CD4-positive, alpha-beta T cell (primary cell): ENCODE measurements at regions not wholly inside any gene's neighbourhood (a gene's known extent, or its start where the extent isn't known, plus 50 kb on each side); places are given as distances from the start of the nearest gene placed in this dataset.
"Not testable (repeated sequence)": the region's sequence is repeated elsewhere in the genome, so short reads cannot be mapped to it uniquely, and the experiment has no call there.

Source experiments
- ATAC-seq: fragments of 200-7000 bp; cut with Tn5 transposase; one replicate; pipeline ENCODE4 v1.10.0; 2022; ENCODE audit warnings: mild to moderate bottlenecking; ENCODE audit not compliant: poor library complexity
- CTCF ChIA-PET: fragments of 350-600 bp; sonication (Branson Sonifier 250); formaldehyde crosslinking; loops from one replicate; lab custom pipeline; 2021; ENCODE audit warnings: antibody characterized with exemption, inconsistent platforms; lab: Charles Lee
- POLR2A ChIA-PET: fragments of 350-600 bp; sonication (Branson Sonifier 250); formaldehyde crosslinking; loops from one replicate; lab custom pipeline; 2021; ENCODE audit warnings: antibody characterized with exemption, inconsistent platforms; lab: Charles Lee
- DNase-seq, 14 experiments: peaks; one replicate each; pipeline ENCODE4 v3.0.0-alpha.2; 2013 to 2020; ENCODE audit warnings: mixed read lengths in 2 of 14
- H3K27ac ChIP-seq, 2 donors: one replicate each; pipeline versions ENCODE4 v1.5.1 to v1.7.0; 2013; ENCODE audit warnings: low read length in 2 of 2, low read depth in 1 of 2, mild to moderate bottlenecking in 1 of 2
- H3K27me3 ChIP-seq, 2 experiments: 1 replicate in 1 of 2; 2 replicates in 1 of 2; pipeline versions ENCODE4 v1.6.1 to v1.7.0; 2013; ENCODE audit warnings: low read length in 2 of 2, control low read depth in 1 of 2, mild to moderate bottlenecking in 1 of 2, moderate library complexity in 1 of 2; ENCODE audit not compliant: insufficient read depth in 2 of 2, control insufficient read depth in 1 of 2
- H3K36me3 ChIP-seq: one replicate; pipeline ENCODE4 v1.6.1; 2013; ENCODE audit warnings: low read length, control low read depth; ENCODE audit not compliant: insufficient read depth
- H3K4me1 ChIP-seq: one replicate; pipeline ENCODE4 v1.6.1; 2013; ENCODE audit warnings: low read length, control low read depth; ENCODE audit not compliant: insufficient read depth
- H3K4me3 ChIP-seq: one replicate; pipeline ENCODE4 v1.5.1; 2013; ENCODE audit warnings: mild to moderate bottlenecking, low read length, moderate library complexity
- H3K9me3 ChIP-seq, 2 experiments: 1 replicate in 1 of 2; 2 replicates in 1 of 2; pipeline versions ENCODE4 v1.6.1 to v1.7.0; 2013; ENCODE audit warnings: low read length in 2 of 2, mild to moderate bottlenecking in 2 of 2, control low read depth in 1 of 2, moderate library complexity in 1 of 2; ENCODE audit not compliant: control insufficient read depth in 1 of 2, insufficient read depth in 1 of 2
- H3K27ac Mint-ChIP-seq: one replicate; pipeline ENCODE4 v1.8.0; 2020; ENCODE audit warnings: mixed read lengths
- H3K27me3 Mint-ChIP-seq: one replicate; pipeline ENCODE4 v1.8.0; 2021; ENCODE audit warnings: mixed read lengths
- H3K36me3 Mint-ChIP-seq: one replicate; pipeline ENCODE4 v1.8.0; 2021; ENCODE audit warnings: low read depth, mixed read lengths
- H3K4me1 Mint-ChIP-seq: one replicate; pipeline ENCODE4 v1.8.0; 2021; ENCODE audit warnings: low read depth, mixed read lengths
- H3K4me3 Mint-ChIP-seq: one replicate; pipeline ENCODE4 v1.8.0; 2020; ENCODE audit warnings: mild to moderate bottlenecking, mixed read lengths
- H3K9me3 Mint-ChIP-seq: one replicate; pipeline ENCODE4 v1.8.0; 2020; ENCODE audit warnings: mixed read lengths
- CTCF ChIP-seq: fragments of 200-600 bp; IDR thresholded peaks from one replicate; pipeline ENCODE4 v1.8.0; 2022; ENCODE audit warnings: antibody characterized with exemption, mild to moderate bottlenecking
- intact Hi-C, 2 experiments: fragments of 100-400 bp; cut with DNase I in 1 of 2; cut with micrococcal nuclease in 1 of 2; formaldehyde crosslinking; loops; one replicate each; pipeline versions ENCODE4 v1.15.1 to v1.9.0; 2023 to 2025; cut with DNase I, micrococcal nuclease

- H3K27me3 Mint-ChIP-seq, result peaks cover 14% of the 10 kb centered on the region
- no peak for TF ChIP-seq CTCF
- no peak overlapping the region for H3K4me3 Mint-ChIP-seq
- intact Hi-C loops, result no loop called here
- H3K4me1 ChIP-seq, result peaks cover 8% of the 10 kb centered on the region
- H3K27me3 ChIP-seq, result peaks cover under 1 to 3% of the 10 kb centered on the region in 2 experiments
- H3K9me3 ChIP-seq, result peaks cover 0 to 6% of the 10 kb centered on the region in 2 experiments
- H3K27ac Mint-ChIP-seq, result no peak overlapping the region
- H3K36me3 ChIP-seq, result no peaks in the 10 kb centered on the region
- no peak overlapping the region for H3K4me3 ChIP-seq
- no peaks in the 10 kb centered on the region for H3K36me3 Mint-ChIP-seq
- ChIA-PET CTCF (no interaction called here), POLR2A (no interaction called here)
- H3K27ac ChIP-seq, result no peak overlapping the region
- DNase-seq, result no peak
- H3K9me3 Mint-ChIP-seq, result peaks cover 5% of the 10 kb centered on the region
- H3K4me1 Mint-ChIP-seq, result peaks cover under 1% of the 10 kb centered on the region
- no peak for ATAC-seq
Measured at GRCh38 chr12:34223640-34224039, 201.3 kb downstream of the ALG10 start.

- H3K27me3 ChIP-seq, H3K4me1 ChIP-seq, H3K4me3 Mint-ChIP-seq, DNase-seq, H3K9me3 ChIP-seq, H3K9me3 Mint-ChIP-seq, H3K36me3 ChIP-seq, intact Hi-C loops, H3K4me1 Mint-ChIP-seq, H3K27ac Mint-ChIP-seq, H3K4me3 ChIP-seq, H3K36me3 Mint-ChIP-seq, POLR2A ChIA-PET, H3K27ac ChIP-seq, CTCF ChIA-PET, ATAC-seq: not testable (repeated sequence)
- H3K27me3 Mint-ChIP-seq, result peaks cover 10% of the 10 kb centered on the region
Measured at GRCh38 chr12:34226044-34226443, 203.7 kb downstream of the ALG10 start.

GRCh38 chr12:34228046-34228445 is 205.8 kb downstream of the ALG10 start:
- H3K27me3 ChIP-seq, H3K27ac ChIP-seq, POLR2A ChIA-PET, H3K9me3 ChIP-seq, H3K4me1 ChIP-seq, H3K9me3 Mint-ChIP-seq, H3K4me3 ChIP-seq, H3K27ac Mint-ChIP-seq, H3K4me1 Mint-ChIP-seq, DNase-seq, ATAC-seq, intact Hi-C loops, H3K36me3 Mint-ChIP-seq, H3K4me3 Mint-ChIP-seq, H3K36me3 ChIP-seq: not testable (repeated sequence)
- peaks cover 10% of the 10 kb centered on the region for H3K27me3 Mint-ChIP-seq
- CTCF ChIA-PET, result interaction anchor here (1.1 kb wide), 1 partner anchor 16 kb away, joined by 3 read pairs; no protein-coding TSS in a partner anchor

- CTCF ChIA-PET, result interaction anchor here (1.1 to 1.4 kb wide), 2 partner anchors 10 to 17 kb away, joined by 3 to 4 read pairs; no protein-coding TSS in a partner anchor
- intact Hi-C loops, H3K27me3 ChIP-seq, H3K36me3 Mint-ChIP-seq, H3K9me3 ChIP-seq, H3K4me3 Mint-ChIP-seq, DNase-seq, H3K4me1 Mint-ChIP-seq, H3K4me3 ChIP-seq, ATAC-seq, POLR2A ChIA-PET, H3K27ac ChIP-seq, H3K27ac Mint-ChIP-seq, H3K4me1 ChIP-seq, H3K36me3 ChIP-seq, H3K9me3 Mint-ChIP-seq: not testable (repeated sequence)
- H3K27me3 Mint-ChIP-seq, result peaks cover 10% of the 10 kb centered on the region
Measured at GRCh38 chr12:34229033-34229432, 206.7 kb downstream of the ALG10 start.
